Thoracic aorta (tissue), 2 donors: ENCODE measurements at regions not wholly inside any gene's neighbourhood (a gene's known extent, or its start where the extent isn't known, plus 50 kb on each side); places are given as distances from the start of the nearest gene placed in this dataset.
"Not testable (repeated sequence)": the region's sequence is repeated elsewhere in the genome, so short reads cannot be mapped to it uniquely, and the experiment has no call there.

Experiments
- ATAC-seq: fragments of 150-250 bp; one replicate; pipeline ENCODE4 v1.8.0; 2017; ENCODE audit warnings: low read depth; ENCODE audit not compliant: insufficient number of reproducible peaks, low FRiP score
- DNase-seq: peaks from one replicate; pipeline ENCODE4 v3.0.0-alpha.2; 2020; ENCODE audit warnings: low spot score
- H3K27ac ChIP-seq, 2 donors: fragments of 200-600 bp; sonication (generic); 1 replicate in 1 of 2; 2 replicates in 1 of 2; pipeline ENCODE4 v1.5.1; 2016; ENCODE audit warnings: mild to moderate bottlenecking in 2 of 2, moderate library complexity in 2 of 2
- H3K27me3 ChIP-seq: fragments of 200-600 bp; sonication (generic); replicated peaks from 2 replicates; pipeline ENCODE4 v1.6.0; 2016; ENCODE audit warnings: mild to moderate bottlenecking; ENCODE audit not compliant: insufficient read depth
- H3K36me3 ChIP-seq: fragments of 200-600 bp; sonication (generic); one replicate; pipeline ENCODE4 v1.5.1; 2016
- H3K4me1 ChIP-seq, 2 donors: fragments of 200-600 bp; sonication (generic); 1 replicate in 1 of 2; 2 replicates in 1 of 2; pipeline versions ENCODE4 v1.5.1 to v1.6.0; 2016; ENCODE audit warnings: low read depth in 2 of 2, mild to moderate bottlenecking in 1 of 2; ENCODE audit not compliant: control insufficient read depth in 1 of 2
- H3K4me3 ChIP-seq: fragments of 200-600 bp; sonication (generic); 2 replicates; pipeline ENCODE4 v1.5.1; 2016; ENCODE audit warnings: mild to moderate bottlenecking
- H3K9me3 ChIP-seq: fragments of 200-600 bp; sonication (generic); 2 replicates; pipeline ENCODE4 v1.5.1; 2016
- CTCF ChIP-seq: fragments of 200-600 bp; sonication (generic); IDR thresholded peaks from one replicate; pipeline ENCODE4 v1.5.1; 2019; ENCODE audit warnings: antibody characterized with exemption

GRCh38 chr11:98300719-98301118, 720.0 kb upstream of the CNTN5 start:
- Histone ChIP-seq H3K27me3 (no peaks in the 10 kb centered on the region), H3K4me3 (no peak overlapping the region), H3K27ac (no peak overlapping the region), H3K36me3 (no peaks in the 10 kb centered on the region), H3K4me1 (no peaks in the 10 kb centered on the region), H3K9me3 (no peaks in the 10 kb centered on the region)
- DNase-seq (no peak), ATAC-seq (no peak)
- no peak for TF ChIP-seq CTCF

GRCh38 chr11:98307827-98308491, 712.8 kb upstream of the CNTN5 start:
- no peaks in the 10 kb centered on the region for H3K27me3 ChIP-seq
- DNase-seq (no peak), ATAC-seq (no peak)
- H3K27ac ChIP-seq = no peak overlapping the region
- H3K4me3 ChIP-seq = no peak overlapping the region
- H3K36me3 ChIP-seq = no peaks in the 10 kb centered on the region
- no peaks in the 10 kb centered on the region for H3K4me1 ChIP-seq
- H3K9me3 ChIP-seq = no peaks in the 10 kb centered on the region
- TF ChIP-seq CTCF = no peak

GRCh38 chr11:98330306-98330705, 690.4 kb upstream of the CNTN5 start:
- H3K27me3 ChIP-seq, H3K4me1 ChIP-seq, ATAC-seq, H3K27ac ChIP-seq, DNase-seq, H3K4me3 ChIP-seq, H3K36me3 ChIP-seq, H3K9me3 ChIP-seq: not testable (repeated sequence)

- DNase-seq = no peak
- no peak overlapping the region for H3K27ac ChIP-seq
- no peaks in the 10 kb centered on the region for H3K36me3 ChIP-seq
- H3K4me3 ChIP-seq = no peak overlapping the region
- no peaks in the 10 kb centered on the region for H3K27me3 ChIP-seq
- H3K9me3 ChIP-seq = no peaks in the 10 kb centered on the region
- TF ChIP-seq CTCF = no peak
- no peak for ATAC-seq
- no peaks in the 10 kb centered on the region for H3K4me1 ChIP-seq
Observed at GRCh38 chr11:98358551-98358950, 662.2 kb upstream of the CNTN5 start.

- TF ChIP-seq CTCF = no peak
- Histone ChIP-seq H3K27me3 (no peaks in the 10 kb centered on the region), H3K4me1 (no peaks in the 10 kb centered on the region), H3K27ac (no peak overlapping the region), H3K9me3 (no peaks in the 10 kb centered on the region), H3K36me3 (no peaks in the 10 kb centered on the region), H3K4me3 (no peak overlapping the region)
- DNase-seq = no peak
- no peak for ATAC-seq
Observed at GRCh38 chr11:98365190-98365589, 655.6 kb upstream of the CNTN5 start.

GRCh38 chr11:98365941-98366340, 654.8 kb upstream of the CNTN5 start:
- no peaks in the 10 kb centered on the region for H3K36me3 ChIP-seq
- H3K4me1 ChIP-seq = no peaks in the 10 kb centered on the region
- H3K4me3 ChIP-seq = no peak overlapping the region
- TF ChIP-seq CTCF = no peak
- DNase-seq = no peak
- H3K9me3 ChIP-seq = no peaks in the 10 kb centered on the region
- H3K27ac ChIP-seq = no peak overlapping the region
- H3K27me3 ChIP-seq = no peaks in the 10 kb centered on the region
- no peak for ATAC-seq
